Skin epidermis (tissue), 12 donors: ENCODE measurements at regions not wholly inside any gene's neighbourhood (a gene's known extent, or its start where the extent isn't known, plus 50 kb on each side); places are given as distances from the start of the nearest gene placed in this dataset.

Experiments used
- H3K27ac ChIP-seq, 21 experiments: fragments of 200-600 bp; sonication (generic) in 11 of 21; one replicate each; pipeline ENCODE4 v1.5.0; 2020; ENCODE audit warnings: mild to moderate bottlenecking in 3 of 21, inconsistent platforms in 2 of 21, moderate library complexity in 2 of 21
- H3K4me3 ChIP-seq, 7 experiments: fragments of 200-600 bp; sonication (generic) in 2 of 7; one replicate each; pipeline ENCODE4 v1.5.0; 2020; ENCODE audit warnings: inconsistent platforms in 2 of 7, mild to moderate bottlenecking in 2 of 7, moderate library complexity in 1 of 7

GRCh38 chr7:17184805-17185689, 113.4 kb upstream of the AHR start:
- peak overlapping the region in 6 of 21 experiments; percentile 3 to 62 (median 22) for H3K27ac ChIP-seq
- H3K4me3 ChIP-seq, result no peak overlapping the region

- H3K27ac ChIP-seq, result peak overlapping the region in 4 of 21 experiments; percentile 3 to 62 (median 16)
- no peak overlapping the region for H3K4me3 ChIP-seq
These were observed 112.8 kb upstream of the AHR start for GRCh38 chr7:17185690-17186070.

- peak overlapping the region in 1 of 21 experiments; percentile 12 for H3K27ac ChIP-seq
- H3K4me3 ChIP-seq, result no peak overlapping the region
These were observed 111.5 kb upstream of the AHR start for GRCh38 chr7:17186745-17187530.

GRCh38 chr7:17194656-17195055, 103.8 kb upstream of the AHR start:
- H3K27ac ChIP-seq, result no peak overlapping the region

GRCh38 chr7:17195576-17195975, 102.9 kb upstream of the AHR start:
- Histone ChIP-seq H3K27ac (no peak overlapping the region), H3K4me3 (no peak overlapping the region)

More at GRCh38 chr7:17194656-17195055, 103.8 kb upstream of the AHR start:
- no peak overlapping the region for H3K4me3 ChIP-seq

GRCh38 chr7:17205910-17206309, 92.5 kb upstream of the AHR start:
- Histone ChIP-seq H3K4me3 (no peak overlapping the region), H3K27ac (no peak overlapping the region)

GRCh38 chr7:17206349-17206905, 92.0 kb upstream of the AHR start:
- H3K27ac ChIP-seq, result no peak overlapping the region
- no peak overlapping the region for H3K4me3 ChIP-seq

- Histone ChIP-seq H3K27ac (no peak overlapping the region), H3K4me3 (no peak overlapping the region)
These were observed 91.2 kb upstream of the AHR start for GRCh38 chr7:17207220-17207619.

- no peak overlapping the region for H3K4me3 ChIP-seq
- no peak overlapping the region for H3K27ac ChIP-seq
These were observed 89.4 kb upstream of the AHR start for GRCh38 chr7:17209101-17209500.

- Histone ChIP-seq H3K27ac (no peak overlapping the region), H3K4me3 (no peak overlapping the region)
These were observed 87.1 kb upstream of the AHR start for GRCh38 chr7:17211307-17211836.

- no peak overlapping the region for H3K4me3 ChIP-seq
These were observed 86.3 kb upstream of the AHR start for GRCh38 chr7:17212188-17212587.

GRCh38 chr7:17227766-17228490, 70.5 kb upstream of the AHR start:
- H3K4me3 ChIP-seq, result no peak overlapping the region
- no peak overlapping the region for H3K27ac ChIP-seq

More at GRCh38 chr7:17212188-17212587, 86.3 kb upstream of the AHR start:
- H3K27ac ChIP-seq, result no peak overlapping the region

GRCh38 chr7:17229228-17229627, 69.2 kb upstream of the AHR start:
- H3K27ac ChIP-seq, result no peak overlapping the region

GRCh38 chr7:17230099-17230807, 68.2 kb upstream of the AHR start:
- H3K27ac ChIP-seq, result no peak overlapping the region
- no peak overlapping the region for H3K4me3 ChIP-seq

More at GRCh38 chr7:17229228-17229627, 69.2 kb upstream of the AHR start:
- H3K4me3 ChIP-seq, result no peak overlapping the region

- peak overlapping the region in 19 of 21 experiments; percentile 64 to 95 (median 79) for H3K27ac ChIP-seq
- H3K4me3 ChIP-seq, result no peak overlapping the region
These were observed 64.8 kb upstream of the AHR start for GRCh38 chr7:17233603-17234002.

GRCh38 chr7:17234030-17234397, 64.4 kb upstream of the AHR start:
- peak overlapping the region in 20 of 21 experiments; percentile 58 to 95 (median 79) for H3K27ac ChIP-seq

GRCh38 chr7:17234398-17235031, 63.9 kb upstream of the AHR start:
- H3K4me3 ChIP-seq, result no peak overlapping the region
- H3K27ac ChIP-seq, result peak overlapping the region in 20 of 21 experiments; percentile 58 to 95 (median 79)

More at GRCh38 chr7:17234030-17234397, 64.4 kb upstream of the AHR start:
- no peak overlapping the region for H3K4me3 ChIP-seq

GRCh38 chr7:17236171-17236570, 62.3 kb upstream of the AHR start:
- peak overlapping the region in 2 of 21 experiments; percentile 29 to 90 for H3K27ac ChIP-seq
- H3K4me3 ChIP-seq, result no peak overlapping the region
